Dermis blood vessel endothelial cell (primary cell): ENCODE measurements at regions not wholly inside any gene's neighbourhood (a gene's known extent, or its start where the extent isn't known, plus 50 kb on each side); places are given as distances from the start of the nearest gene placed in this dataset.

Source experiments
- DNase-seq: peaks from one replicate; pipeline ENCODE4 v3.0.0; 2010

DNA sequence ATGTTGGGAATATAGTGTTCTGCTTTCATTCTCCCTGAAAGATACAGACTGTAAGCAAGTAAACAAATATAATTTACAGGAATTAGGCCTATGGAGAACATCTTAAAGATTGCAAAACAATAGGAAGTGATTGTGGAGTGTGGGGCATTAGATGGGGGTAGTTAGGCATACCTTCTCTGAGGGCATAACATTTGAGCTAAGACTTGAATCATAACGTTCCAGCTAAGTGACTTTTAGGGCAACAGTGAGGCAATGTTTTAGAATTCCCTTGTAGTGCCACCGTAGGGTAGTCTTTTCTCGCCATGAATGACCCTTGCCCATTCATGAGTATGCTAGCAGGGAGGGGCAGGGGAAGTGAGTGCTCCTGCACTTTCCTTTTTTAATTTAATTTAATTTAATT, 173.3 kb downstream of the SPATA31D1 start:
- no peak for DNase-seq

- no peak for DNase-seq
These were observed 175.6 kb downstream of the SPATA31D1 start for GRCh38 chr9:82164159-82164558.

DNA sequence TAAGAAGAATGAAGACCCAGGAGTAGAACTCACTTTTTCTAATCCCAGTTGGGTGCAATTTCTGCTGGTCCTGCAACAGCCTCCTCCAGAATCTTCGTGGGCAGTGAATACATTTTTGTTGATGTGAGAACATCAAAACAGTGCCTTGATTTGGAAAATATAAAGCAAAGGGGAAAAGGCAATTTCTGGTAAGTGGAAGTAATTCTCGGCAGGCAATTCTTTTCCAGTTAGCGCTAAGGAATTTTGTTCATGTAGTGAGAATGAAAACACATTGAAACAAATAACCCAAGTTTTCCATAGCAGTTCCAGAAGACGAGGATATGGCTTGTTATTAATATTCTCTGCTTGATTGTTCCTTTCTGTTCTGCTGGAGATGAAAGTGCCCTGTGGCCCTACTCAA, 178.7 kb downstream of the SPATA31D1 start:
- no peak for DNase-seq

DNA sequence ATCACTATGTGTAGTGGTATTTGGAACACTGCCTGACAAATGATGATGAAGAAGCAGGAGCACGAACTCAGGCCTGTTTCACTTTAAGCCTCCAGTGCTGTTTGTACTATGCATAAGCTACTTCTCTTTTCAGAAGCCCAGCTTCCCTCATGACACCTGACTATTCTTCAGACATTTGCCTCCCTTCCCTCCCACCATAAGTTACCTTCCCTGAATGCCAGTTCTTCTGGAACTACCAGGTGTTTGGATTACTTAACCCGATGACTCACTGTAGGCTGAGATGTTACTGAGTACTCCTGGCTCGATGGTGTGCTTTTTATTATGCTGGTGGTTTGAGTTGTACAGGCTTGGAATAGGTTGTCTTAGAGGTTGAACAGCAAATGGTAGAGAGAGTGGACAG, 180.0 kb downstream of the SPATA31D1 start:
- no peak for DNase-seq

DNA sequence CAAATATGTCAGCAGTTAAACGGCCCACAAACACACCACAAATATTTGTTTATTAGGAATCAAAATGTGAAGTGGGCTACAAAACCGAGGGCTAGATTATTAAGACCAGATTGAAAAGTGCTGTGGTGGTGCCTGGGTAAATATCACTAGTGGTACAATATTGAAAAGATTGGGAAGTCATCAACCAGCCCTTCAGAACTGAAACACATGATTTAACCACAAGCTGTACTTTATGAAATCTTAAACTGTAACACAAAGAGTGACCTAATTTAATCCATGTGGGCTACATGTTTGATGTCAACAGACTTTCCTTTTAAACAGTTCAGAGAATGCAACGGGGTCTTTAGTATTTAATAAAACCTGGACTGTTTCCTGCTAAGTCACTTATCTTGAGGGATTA, 182.3 kb downstream of the SPATA31D1 start:
- DNase-seq, result no peak

DNA sequence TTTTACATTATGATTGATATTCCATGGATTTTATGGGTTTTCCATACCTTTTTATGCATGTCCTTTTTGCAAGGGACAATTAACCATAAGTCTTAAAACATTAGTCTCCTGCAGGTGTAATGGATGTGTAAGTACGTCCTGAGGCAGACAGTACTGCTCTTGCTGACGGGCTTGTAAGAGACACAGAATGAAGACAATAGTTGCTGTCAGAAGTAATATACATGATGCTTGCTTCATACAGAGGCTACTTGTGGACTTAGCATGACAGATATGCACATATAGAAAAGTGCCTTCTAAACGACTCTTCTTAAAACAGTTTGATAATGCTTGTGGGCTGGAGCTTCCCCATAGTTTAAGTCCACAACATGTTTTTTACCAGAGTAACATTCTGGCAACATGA, 182.7 kb downstream of the SPATA31D1 start:
- no peak for DNase-seq

DNA sequence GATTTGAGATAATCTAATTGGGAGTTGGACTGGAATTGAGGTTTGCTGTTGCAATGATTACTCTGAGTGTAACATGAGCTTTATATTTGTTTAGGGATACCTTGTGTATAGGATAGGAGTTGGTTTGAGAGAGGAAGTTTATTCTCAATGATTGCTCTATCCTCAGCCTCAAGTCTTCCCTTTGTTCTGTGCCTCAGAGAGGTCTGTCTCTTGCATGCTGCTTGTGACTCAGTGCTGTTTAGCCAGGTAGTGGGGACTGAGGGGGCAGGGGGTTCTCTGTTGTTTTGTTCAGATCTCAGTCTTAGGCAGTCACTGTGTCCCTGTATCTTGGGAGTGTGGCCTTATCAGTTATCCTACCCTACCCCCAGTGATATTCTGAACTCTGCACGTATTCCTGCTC, 192.1 kb downstream of the SPATA31D1 start:
- no peak for DNase-seq

GRCh38 chr9:82183181-82183860, 194.7 kb downstream of the SPATA31D1 start:
- DNase-seq, result no peak

GRCh38 chr9:82184524-82184923, 196.0 kb downstream of the SPATA31D1 start:
- no peak for DNase-seq

GRCh38 chr9:82188817-82189216, 200.2 kb downstream of the SPATA31D1 start:
- no peak for DNase-seq

DNA sequence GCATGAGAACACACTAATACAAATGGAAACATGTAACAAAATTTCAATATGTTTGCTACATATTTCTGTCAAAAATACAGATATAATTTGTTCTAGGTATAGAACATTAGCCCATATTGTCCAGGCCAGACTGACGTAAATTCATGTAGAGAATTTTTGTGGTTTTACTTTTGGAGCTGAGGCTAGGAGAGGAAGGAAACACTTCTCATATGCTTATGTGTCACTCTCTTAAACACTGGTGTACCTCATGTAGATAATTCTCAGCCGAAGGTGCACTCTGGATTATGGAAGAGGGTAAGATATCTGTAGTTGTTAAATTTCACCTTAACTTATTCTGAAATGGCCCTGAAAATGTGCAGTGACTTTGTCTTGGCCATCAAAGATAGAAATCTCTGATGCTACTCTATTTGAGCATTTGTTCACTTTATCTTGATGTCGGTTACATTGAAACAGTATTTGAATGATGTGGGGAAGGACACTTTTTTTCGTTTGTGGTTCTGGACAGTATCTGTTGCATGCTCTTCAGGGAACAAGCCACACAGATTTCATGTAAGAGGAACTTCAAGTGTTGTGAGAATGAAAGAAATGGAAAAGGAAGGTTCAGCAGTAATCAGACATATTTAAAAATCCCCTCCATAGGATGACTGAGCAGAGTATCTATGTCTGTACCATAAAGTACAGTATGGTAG, 202.7 kb downstream of the SPATA31D1 start:
- no peak for DNase-seq

DNA sequence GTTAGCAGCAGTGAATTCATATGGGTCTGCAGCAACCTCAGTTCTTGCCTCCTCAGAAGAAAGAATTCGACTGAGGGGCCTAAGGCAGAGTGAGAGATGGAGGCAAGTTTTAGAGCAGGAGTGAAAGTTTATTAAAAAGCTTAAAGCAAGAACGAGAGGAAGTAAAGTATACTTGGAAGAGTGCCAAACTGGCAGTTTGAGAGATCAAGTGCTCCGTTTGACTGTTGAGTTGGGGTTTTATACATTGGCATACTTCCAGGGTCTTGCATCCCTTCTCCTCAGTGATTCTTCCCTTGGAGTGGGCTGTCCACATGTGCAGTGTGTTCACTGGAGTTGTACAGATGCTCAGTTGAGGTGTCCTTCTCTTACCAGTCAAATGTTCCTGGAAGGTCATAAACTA, 203.6 kb downstream of the SPATA31D1 start:
- DNase-seq, result no peak

- DNase-seq, result no peak
These were observed 208.3 kb downstream of the SPATA31D1 start for GRCh38 chr9:82196622-82197441.

GRCh38 chr9:82201196-82201595, 212.6 kb downstream of the SPATA31D1 start:
- no peak for DNase-seq

GRCh38 chr9:82202808-82203207, 214.2 kb downstream of the SPATA31D1 start:
- DNase-seq, result no peak

DNA sequence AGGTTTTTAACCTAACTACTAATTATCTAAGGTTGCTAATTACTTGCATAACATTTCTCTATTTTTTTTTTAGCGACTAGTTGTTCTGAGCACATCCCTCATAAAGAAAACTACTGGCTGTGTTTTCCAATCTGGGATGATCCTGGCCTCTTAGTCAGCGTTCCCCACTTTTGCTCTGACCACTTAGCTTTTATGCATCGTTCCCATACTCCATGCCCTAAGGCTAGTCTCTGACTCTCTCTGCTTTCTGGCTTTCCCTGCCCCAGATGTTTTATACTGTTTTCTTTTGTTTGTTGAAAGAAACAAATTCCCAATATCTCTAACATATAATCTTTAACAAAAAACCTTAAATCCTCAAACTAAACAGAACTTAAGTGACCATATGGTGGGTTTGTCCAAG, 217.9 kb downstream of the SPATA31D1 start:
- DNase-seq, result no peak

- no peak for DNase-seq
These were observed 218.4 kb downstream of the SPATA31D1 start for GRCh38 chr9:82206946-82207345.

DNA sequence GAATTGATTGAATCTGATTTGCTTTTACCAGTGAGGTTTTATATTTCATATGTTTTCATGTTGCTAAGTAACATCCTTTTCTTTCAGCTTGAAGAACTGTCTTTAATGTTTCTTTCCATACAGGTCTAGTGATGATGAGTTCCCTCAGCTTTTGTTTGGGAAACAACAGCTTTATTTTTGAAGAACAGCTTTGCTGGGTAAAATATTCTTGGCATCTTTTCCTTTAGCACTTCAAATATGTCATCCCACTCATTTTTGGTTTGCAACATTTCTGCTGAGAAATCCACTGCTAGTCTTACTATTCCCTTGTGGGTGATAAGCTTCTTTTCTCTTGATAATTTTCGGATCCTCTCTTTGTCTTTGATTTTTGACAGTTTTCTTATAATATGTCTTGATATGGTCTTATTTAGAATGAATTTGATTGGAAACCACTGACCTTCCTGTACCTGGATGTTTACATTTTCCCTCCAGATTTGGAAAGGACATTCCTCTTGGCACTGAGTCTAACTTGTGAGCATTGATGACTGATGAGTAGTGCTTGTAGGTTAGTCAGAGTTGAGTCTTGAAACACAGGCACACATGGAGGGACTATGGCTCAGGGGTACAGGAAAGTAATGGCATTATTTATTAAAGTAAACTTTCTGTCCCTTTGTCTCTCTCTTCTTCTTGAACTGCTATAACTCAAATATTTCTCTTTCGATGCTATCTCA, 220.3 kb downstream of the SPATA31D1 start:
- no peak for DNase-seq

- no peak for DNase-seq
These were observed 221.4 kb downstream of the SPATA31D1 start for GRCh38 chr9:82209797-82210470.

DNA sequence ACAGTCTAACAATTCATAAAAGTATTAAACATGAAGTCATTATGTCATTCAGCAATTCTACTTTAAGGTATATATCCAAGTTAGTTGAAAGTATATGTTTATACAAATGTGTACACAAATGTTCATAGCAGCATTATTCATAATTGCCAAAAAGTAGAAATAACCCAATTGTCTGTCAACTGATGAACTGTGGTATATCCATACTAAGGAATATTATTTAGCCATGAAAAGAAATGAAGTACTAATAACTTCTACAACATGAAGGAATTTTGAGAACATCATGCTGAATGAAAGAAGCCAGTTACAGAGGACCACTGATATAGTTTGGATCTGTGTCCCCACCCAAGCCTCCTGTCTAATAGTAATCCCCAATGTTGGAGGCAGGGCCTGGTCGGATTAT, 224.3 kb downstream of the SPATA31D1 start:
- no peak for DNase-seq

- no peak for DNase-seq
These were observed 227.9 kb downstream of the SPATA31D1 start for GRCh38 chr9:82216435-82216834.

- DNase-seq, result no peak
These were observed 234.9 kb downstream of the SPATA31D1 start for GRCh38 chr9:82223442-82223841.

DNA sequence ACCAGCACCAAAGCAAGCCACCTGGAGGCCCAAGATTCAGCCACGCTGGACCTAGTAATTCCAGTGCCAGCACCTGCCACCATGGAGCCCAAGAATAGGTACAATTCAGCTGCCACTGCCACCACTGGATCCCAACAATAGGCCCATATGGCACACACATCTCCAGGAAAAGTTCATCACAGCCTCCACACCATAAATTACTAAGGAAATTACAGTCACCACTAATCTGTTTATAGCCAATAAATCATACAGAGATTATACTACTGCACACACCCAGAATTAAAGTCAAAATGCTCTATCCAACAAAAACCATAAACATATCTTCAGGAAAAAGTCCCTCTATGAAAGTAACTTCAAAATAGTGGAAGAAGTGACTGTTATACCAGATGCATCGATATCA, 242.8 kb downstream of the SPATA31D1 start:
- DNase-seq, result no peak
